ENCODE measurements at regions not wholly inside any gene's neighbourhood (a gene's known extent, or its start where the extent isn't known, plus 50 kb on each side); places are given as distances from the start of the nearest gene placed in this dataset.

- Mint-ChIP-seq H3K36me3 (ENCODE audit: low read depth) (no peaks in the 10 kb centered on the region), H3K27ac (no peak overlapping the region), H3K9me3 (ENCODE audit: low read depth) (peaks cover 25% of the 10 kb centered on the region), H3K4me3 (no peak overlapping the region), H3K27me3 (peaks cover 25% of the 10 kb centered on the region), H3K4me1 (no peaks in the 10 kb centered on the region)
- ChIA-PET CTCF (no interaction called here), POLR2A (no interaction called here)
- intact Hi-C loops (cut with DNase I, micrococcal nuclease) = no loop called here
- DNase-seq = no peak
- no peak for ATAC-seq
Measured at GRCh38 chr7:157061979-157062378, 51.5 kb upstream of the MNX1 start.

DNA sequence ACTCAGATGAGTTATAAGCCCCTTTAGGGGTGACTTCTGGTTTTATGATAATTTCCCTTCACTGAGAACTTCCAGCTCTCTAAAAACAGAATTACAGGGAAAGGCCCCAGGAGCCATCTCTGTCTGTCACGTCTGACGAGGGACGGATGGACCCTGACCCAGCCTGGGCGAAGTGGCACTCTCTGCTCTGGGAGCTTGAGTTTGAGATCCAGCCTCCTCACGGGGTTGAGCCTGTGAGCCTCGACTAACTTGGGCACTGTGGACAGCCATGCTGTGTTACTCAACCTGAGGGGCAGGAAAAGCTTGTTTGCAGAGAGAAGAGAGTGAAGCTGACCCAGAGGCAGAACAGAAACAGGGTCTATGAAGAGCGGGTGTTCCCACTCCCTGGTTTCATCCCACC lies 54.6 kb upstream of the MNX1 start:
- ChIA-PET CTCF (no interaction called here), POLR2A (no interaction called here)
- H3K36me3 Mint-ChIP-seq (ENCODE audit: low read depth) = no peaks in the 10 kb centered on the region
- DNase-seq (no peak), ATAC-seq (no peak)
- no peak overlapping the region for H3K4me3 Mint-ChIP-seq
- peaks cover 30% of the 10 kb centered on the region for H3K9me3 Mint-ChIP-seq (ENCODE audit: low read depth)
- H3K27ac Mint-ChIP-seq = no peak overlapping the region
- H3K27me3 Mint-ChIP-seq = peaks cover 25% of the 10 kb centered on the region
- H3K4me1 Mint-ChIP-seq = no peaks in the 10 kb centered on the region
- intact Hi-C loops (cut with DNase I, micrococcal nuclease) = no loop called here

GRCh38 chr7:157072361-157072760 lies 61.9 kb upstream of the MNX1 start:
- no peak for DNase-seq
- ChIA-PET POLR2A (no interaction called here), CTCF (interaction anchor here (0.6 kb wide), 1 partner anchor 228 kb away, joined by 3 read pairs; no protein-coding TSS in a partner anchor)
- Mint-ChIP-seq H3K27me3 (peaks cover 40% of the 10 kb centered on the region), H3K4me1 (no peaks in the 10 kb centered on the region), H3K9me3 (ENCODE audit: low read depth) (peaks cover 7% of the 10 kb centered on the region), H3K27ac (no peak overlapping the region), H3K4me3 (no peak overlapping the region), H3K36me3 (ENCODE audit: low read depth) (peaks cover 2% of the 10 kb centered on the region)
- intact Hi-C loops (cut with DNase I, micrococcal nuclease) = no loop called here
- ATAC-seq = no peak

GRCh38 chr7:157073335-157073734 lies 62.9 kb upstream of the MNX1 start:
- DNase-seq (no peak), ATAC-seq (no peak)
- Mint-ChIP-seq H3K27me3 (peaks cover 44% of the 10 kb centered on the region), H3K4me3 (no peak overlapping the region), H3K36me3 (ENCODE audit: low read depth) (peaks cover 2% of the 10 kb centered on the region), H3K4me1 (no peaks in the 10 kb centered on the region), H3K27ac (no peak overlapping the region), H3K9me3 (ENCODE audit: low read depth) (peaks cover 5% of the 10 kb centered on the region)
- ChIA-PET CTCF (no interaction called here), POLR2A (no interaction called here)
- intact Hi-C loops (cut with DNase I, micrococcal nuclease) = no loop called here

DNA sequence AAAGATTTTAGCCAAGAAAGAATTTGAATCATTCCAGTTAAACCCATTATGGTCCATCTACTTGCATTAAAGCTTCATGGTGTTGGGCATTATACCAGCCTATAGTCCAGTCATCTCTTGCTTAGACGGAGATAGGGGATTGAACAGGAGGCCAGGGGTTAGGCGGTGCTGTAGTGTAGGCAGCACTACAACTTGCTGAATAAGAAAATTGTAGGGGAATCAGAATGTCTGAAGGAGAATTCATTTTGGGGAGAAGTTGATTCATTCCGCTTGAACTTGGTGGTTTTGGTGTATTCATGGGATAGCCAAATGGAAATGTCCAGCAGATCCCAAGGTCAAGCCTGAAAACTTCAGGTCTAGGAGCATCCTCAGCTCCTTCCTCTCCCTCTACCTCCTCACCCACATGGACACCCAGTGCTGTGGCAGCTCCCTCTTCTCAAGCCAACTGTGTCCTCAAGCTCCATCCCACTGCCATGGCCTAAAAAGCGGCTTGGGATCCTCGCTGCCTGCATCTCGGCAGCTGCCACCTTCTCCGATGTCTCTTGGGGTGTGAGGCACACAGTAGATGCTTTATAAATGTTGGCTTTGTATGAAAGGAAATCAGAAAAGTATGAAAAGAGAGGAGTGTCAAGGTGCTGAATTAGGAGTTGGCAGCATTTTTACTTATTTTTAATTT lies 63.6 kb upstream of the MNX1 start:
- Mint-ChIP-seq H3K27me3 (peaks cover 46% of the 10 kb centered on the region), H3K4me1 (no peaks in the 10 kb centered on the region), H3K9me3 (ENCODE audit: low read depth) (peaks cover 5% of the 10 kb centered on the region), H3K4me3 (no peak overlapping the region), H3K36me3 (ENCODE audit: low read depth) (peaks cover 2% of the 10 kb centered on the region), H3K27ac (no peak overlapping the region)
- intact Hi-C loops (cut with DNase I, micrococcal nuclease) = no loop called here
- CTCF ChIA-PET = no interaction called here
- DNase-seq (no peak), ATAC-seq (no peak)
- POLR2A ChIA-PET = no interaction called here

DNA sequence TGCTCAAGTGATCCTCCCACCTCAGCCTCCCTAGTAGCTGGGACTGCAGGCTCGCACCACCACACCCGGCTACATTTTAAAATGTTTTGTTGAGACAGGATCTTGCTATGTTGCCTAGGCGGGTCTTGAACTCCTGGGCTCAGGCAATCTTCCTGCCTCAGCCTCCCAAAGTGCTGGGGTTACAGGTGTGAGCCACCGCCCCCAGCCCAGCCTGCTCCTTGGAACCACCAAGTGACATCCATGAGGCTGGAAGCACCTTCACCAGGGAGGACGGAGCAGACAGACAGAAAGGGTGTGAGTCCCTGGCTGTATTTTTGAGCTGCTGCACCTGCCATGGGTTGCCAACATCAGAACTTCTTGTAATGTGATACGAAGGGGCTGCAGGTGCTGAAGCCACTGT lies 62.3 kb upstream of the UBE3C start:
- Mint-ChIP-seq H3K4me1 (no peaks in the 10 kb centered on the region), H3K9me3 (ENCODE audit: low read depth) (peaks cover 3% of the 10 kb centered on the region), H3K4me3 (no peak overlapping the region), H3K36me3 (ENCODE audit: low read depth) (no peaks in the 10 kb centered on the region), H3K27me3 (peaks cover 46% of the 10 kb centered on the region), H3K27ac (no peak overlapping the region)
- ChIA-PET POLR2A (no interaction called here), CTCF (no interaction called here)
- ATAC-seq (no peak), DNase-seq (no peak)
- intact Hi-C loops (cut with DNase I, micrococcal nuclease) = no loop called here

- H3K36me3 Mint-ChIP-seq (ENCODE audit: low read depth) = no peaks in the 10 kb centered on the region
- no peaks in the 10 kb centered on the region for H3K4me1 Mint-ChIP-seq
- ATAC-seq (no peak), DNase-seq (no peak)
- no peak overlapping the region for H3K27ac Mint-ChIP-seq
- POLR2A ChIA-PET = no interaction called here
- no peak overlapping the region for H3K4me3 Mint-ChIP-seq
- CTCF ChIA-PET = no interaction called here
- H3K27me3 Mint-ChIP-seq = peaks cover 42% of the 10 kb centered on the region
- no peaks in the 10 kb centered on the region for H3K9me3 Mint-ChIP-seq (ENCODE audit: low read depth)
- intact Hi-C loops (cut with DNase I, micrococcal nuclease) = no loop called here
Measured at GRCh38 chr7:157077021-157077420, 61.7 kb upstream of the UBE3C start.

- POLR2A ChIA-PET = interaction anchor here (0.6 kb wide), 1 partner anchor 140 kb away, joined by 4 read pairs; no protein-coding TSS in a partner anchor
- ATAC-seq = no peak
Measured at GRCh38 chr7:157077986-157078644, 60.6 kb upstream of the UBE3C start.

GRCh38 chr7:157079116-157079515 lies 59.6 kb upstream of the UBE3C start:
- no peak overlapping the region for H3K4me3 Mint-ChIP-seq
- H3K27me3 Mint-ChIP-seq = peaks cover 37% of the 10 kb centered on the region
- intact Hi-C loops (cut with DNase I, micrococcal nuclease) = no loop called here
- CTCF ChIA-PET = no interaction called here
- DNase-seq = no peak
- H3K9me3 Mint-ChIP-seq (ENCODE audit: low read depth) = peaks cover 11% of the 10 kb centered on the region
- POLR2A ChIA-PET = no interaction called here
- no peak for ATAC-seq
- no peaks in the 10 kb centered on the region for H3K4me1 Mint-ChIP-seq
- H3K27ac Mint-ChIP-seq = no peak overlapping the region
- H3K36me3 Mint-ChIP-seq (ENCODE audit: low read depth) = no peaks in the 10 kb centered on the region

More at GRCh38 chr7:157077986-157078644, 60.6 kb upstream of the UBE3C start:
- H3K36me3 Mint-ChIP-seq (ENCODE audit: low read depth) = no peaks in the 10 kb centered on the region
- H3K4me1 Mint-ChIP-seq = no peaks in the 10 kb centered on the region
- CTCF ChIA-PET = no interaction called here
- no peak overlapping the region for H3K4me3 Mint-ChIP-seq
- peaks cover 41% of the 10 kb centered on the region for H3K27me3 Mint-ChIP-seq
- intact Hi-C loops (cut with DNase I, micrococcal nuclease) = no loop called here
- peaks cover 8% of the 10 kb centered on the region for H3K9me3 Mint-ChIP-seq (ENCODE audit: low read depth)
- no peak overlapping the region for H3K27ac Mint-ChIP-seq
- no peak for DNase-seq

- intact Hi-C loops (cut with DNase I, micrococcal nuclease) = no loop called here
- H3K36me3 Mint-ChIP-seq (ENCODE audit: low read depth) = no peaks in the 10 kb centered on the region
- peaks cover 13% of the 10 kb centered on the region for H3K9me3 Mint-ChIP-seq (ENCODE audit: low read depth)
- POLR2A ChIA-PET = no interaction called here
- peaks cover 33% of the 10 kb centered on the region for H3K27me3 Mint-ChIP-seq
- DNase-seq (no peak), ATAC-seq (no peak)
- no peak overlapping the region for H3K4me3 Mint-ChIP-seq
- CTCF ChIA-PET = no interaction called here
- no peaks in the 10 kb centered on the region for H3K4me1 Mint-ChIP-seq
- no peak overlapping the region for H3K27ac Mint-ChIP-seq
Measured at GRCh38 chr7:157080111-157080730, 58.5 kb upstream of the UBE3C start.

- ATAC-seq (no peak), DNase-seq (no peak)
- no peak overlapping the region for H3K4me3 Mint-ChIP-seq
- H3K4me1 Mint-ChIP-seq = no peaks in the 10 kb centered on the region
- intact Hi-C loops (cut with DNase I, micrococcal nuclease) = no loop called here
- H3K9me3 Mint-ChIP-seq (ENCODE audit: low read depth) = peaks cover 18% of the 10 kb centered on the region
- no peaks in the 10 kb centered on the region for H3K36me3 Mint-ChIP-seq (ENCODE audit: low read depth)
- H3K27ac Mint-ChIP-seq = no peak overlapping the region
- ChIA-PET CTCF (no interaction called here), POLR2A (no interaction called here)
- peaks cover 13% of the 10 kb centered on the region for H3K27me3 Mint-ChIP-seq
Measured at GRCh38 chr7:157086508-157087187, 52.1 kb upstream of the UBE3C start.

DNA sequence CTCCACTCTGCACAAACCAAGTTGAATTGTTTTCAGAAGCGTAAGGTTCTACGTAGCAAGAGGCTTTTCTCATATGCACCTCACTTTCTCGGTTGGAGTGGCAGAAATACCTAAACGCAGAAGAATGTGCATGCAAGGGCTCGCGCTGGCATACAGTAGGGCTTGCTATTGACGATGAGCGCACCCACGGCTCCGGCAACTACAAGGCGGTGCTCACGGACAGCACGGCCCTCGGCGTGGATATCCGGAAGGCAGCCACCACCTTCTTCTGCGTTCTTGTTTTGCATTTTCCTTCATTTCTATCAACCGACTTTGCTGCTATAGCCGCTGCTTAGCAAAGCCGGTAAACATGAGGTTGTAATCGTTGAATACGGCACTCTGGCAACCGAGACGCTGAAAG lies 51.1 kb upstream of the UBE3C start:
- POLR2A ChIA-PET = no interaction called here
- peaks cover 11% of the 10 kb centered on the region for H3K27me3 Mint-ChIP-seq
- no peaks in the 10 kb centered on the region for H3K36me3 Mint-ChIP-seq (ENCODE audit: low read depth)
- peaks cover 14% of the 10 kb centered on the region for H3K9me3 Mint-ChIP-seq (ENCODE audit: low read depth)
- DNase-seq = no peak
- no peak for ATAC-seq
- intact Hi-C loops (cut with DNase I, micrococcal nuclease) = no loop called here
- no peak overlapping the region for H3K27ac Mint-ChIP-seq
- H3K4me1 Mint-ChIP-seq = no peaks in the 10 kb centered on the region
- no peak overlapping the region for H3K4me3 Mint-ChIP-seq
- CTCF ChIA-PET = no interaction called here
